PC-9 (cell line): ENCODE measurements at regions not wholly inside any gene's neighbourhood (a gene's known extent, or its start where the extent isn't known, plus 50 kb on each side); places are given as distances from the start of the nearest gene placed in this dataset.

Experiments used
- EZH2 ChIP-seq: fragments of 200-600 bp; sonication (generic); IDR thresholded peaks from 2 replicates; pipeline ENCODE4 v1.8.0; 2017; ENCODE audit warnings: antibody characterized with exemption, low read depth
- TF ChIP-seq, protein P1 (sequence below): fragments of 200-600 bp; sonication (generic); conservative IDR thresholded peaks from 2 replicates; pipeline ENCODE4 v1.6.1; 2017; ENCODE audit warnings: mixed run types, antibody characterized with exemption, mild to moderate bottlenecking, moderate library complexity

DNA sequence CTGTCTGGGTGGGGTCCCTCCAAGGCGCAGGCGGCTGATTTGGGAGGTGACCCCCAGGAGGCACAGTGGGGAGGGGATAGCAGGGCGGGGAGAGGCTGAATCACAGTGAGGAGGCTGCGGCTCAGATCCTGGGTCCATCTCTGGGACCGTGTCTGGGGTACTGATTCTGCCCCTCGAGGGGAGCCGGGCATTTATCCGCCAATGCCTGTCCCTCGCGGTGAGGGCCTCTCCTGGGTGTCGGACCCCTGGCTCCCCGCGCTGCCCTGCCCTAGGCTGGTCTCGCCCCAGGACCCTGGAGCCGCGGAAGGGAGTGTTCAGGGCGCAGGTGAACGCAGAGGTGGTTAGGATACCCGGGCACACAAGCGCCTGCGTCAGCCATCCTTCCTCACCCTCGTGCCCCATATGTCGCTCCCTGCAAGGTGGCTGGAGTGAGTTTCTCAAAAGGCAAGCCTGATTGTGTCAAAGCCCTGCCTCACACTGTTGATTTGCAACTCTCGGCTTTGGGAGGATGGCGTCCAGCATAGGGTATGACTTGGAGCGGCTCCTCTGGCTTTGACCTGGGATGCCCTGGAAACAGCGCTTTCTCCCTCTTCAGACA, 530.9 kb downstream of the PTPRU start:
- TF ChIP-seq EZH2, result no peak
- TF ChIP-seq, protein P1, sequence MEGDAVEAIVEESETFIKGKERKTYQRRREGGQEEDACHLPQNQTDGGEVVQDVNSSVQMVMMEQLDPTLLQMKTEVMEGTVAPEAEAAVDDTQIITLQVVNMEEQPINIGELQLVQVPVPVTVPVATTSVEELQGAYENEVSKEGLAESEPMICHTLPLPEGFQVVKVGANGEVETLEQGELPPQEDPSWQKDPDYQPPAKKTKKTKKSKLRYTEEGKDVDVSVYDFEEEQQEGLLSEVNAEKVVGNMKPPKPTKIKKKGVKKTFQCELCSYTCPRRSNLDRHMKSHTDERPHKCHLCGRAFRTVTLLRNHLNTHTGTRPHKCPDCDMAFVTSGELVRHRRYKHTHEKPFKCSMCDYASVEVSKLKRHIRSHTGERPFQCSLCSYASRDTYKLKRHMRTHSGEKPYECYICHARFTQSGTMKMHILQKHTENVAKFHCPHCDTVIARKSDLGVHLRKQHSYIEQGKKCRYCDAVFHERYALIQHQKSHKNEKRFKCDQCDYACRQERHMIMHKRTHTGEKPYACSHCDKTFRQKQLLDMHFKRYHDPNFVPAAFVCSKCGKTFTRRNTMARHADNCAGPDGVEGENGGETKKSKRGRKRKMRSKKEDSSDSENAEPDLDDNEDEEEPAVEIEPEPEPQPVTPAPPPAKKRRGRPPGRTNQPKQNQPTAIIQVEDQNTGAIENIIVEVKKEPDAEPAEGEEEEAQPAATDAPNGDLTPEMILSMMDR, result no peak
